ENCODE measurements at regions not wholly inside any gene's neighbourhood (a gene's known extent, or its start where the extent isn't known, plus 50 kb on each side); places are given as distances from the start of the nearest gene placed in this dataset.

- TF ChIP-seq CTCF (IDR thresholded peaks at IDR 0.05; ENCODE audit: poor library complexity), result no peak
- no peak for TF ChIP-seq EZH2 (IDR thresholded peaks at IDR 0.05; ENCODE audit: borderline replicate concordance)
- TF ChIP-seq EZH2phosphoT487 (IDR thresholded peaks at IDR 0.05; ENCODE audit: low read depth, severe bottlenecking, unreplicated experiment), result no peak
Observed at GRCh38 chr2:150791567-150791966, 304.1 kb upstream of the RND3 start.
